GM23338 (cell line): ENCODE measurements at regions not wholly inside any gene's neighbourhood (a gene's known extent, or its start where the extent isn't known, plus 50 kb on each side); places are given as distances from the start of the nearest gene placed in this dataset.
"Not testable (repeated sequence)": the region's sequence is repeated elsewhere in the genome, so short reads cannot be mapped to it uniquely, and the experiment has no call there.

ENCODE experiments used
- ATAC-seq: fragments of 200-7000 bp; cut with Tn5 transposase; 3 replicates; pipeline ENCODE4 v1.9.1; 2020
- DNase-seq: peaks from one replicate; pipeline ENCODE4 v3.0.0-alpha.2; 2015; ENCODE audit warnings: low spot score
- H2AFZ ChIP-seq: fragments of 200-600 bp; sonication (generic); 2 replicates; pipeline ENCODE4 v1.8.0; 2016; ENCODE audit warnings: antibody characterized with exemption, mild to moderate bottlenecking, moderate library complexity
- H3F3A ChIP-seq: fragments of 200-600 bp; sonication (generic); replicated peaks from 2 replicates; pipeline ENCODE4 v1.8.0; 2017; ENCODE audit warnings: antibody characterized with exemption, mixed run types, low read depth
- H3K27ac ChIP-seq: fragments of 200-600 bp; sonication (generic); 2 replicates; pipeline ENCODE4 v1.6.1; 2016; ENCODE audit warnings: low read depth
- H3K27me3 ChIP-seq: fragments of 200-600 bp; sonication (generic); 2 replicates; pipeline ENCODE4 v1.8.0; 2016; ENCODE audit warnings: mild to moderate bottlenecking, mixed run types, moderate library complexity; ENCODE audit not compliant: insufficient read depth
- H3K36me3 ChIP-seq: fragments of 200-600 bp; sonication (generic); 2 replicates; pipeline ENCODE4 v1.8.0; 2016; ENCODE audit warnings: mild to moderate bottlenecking; ENCODE audit not compliant: insufficient read depth
- H3K4me1 ChIP-seq: fragments of 200-600 bp; sonication (generic); 2 replicates; pipeline ENCODE4 v1.8.0; 2016; ENCODE audit warnings: mild to moderate bottlenecking, moderate library complexity; ENCODE audit not compliant: insufficient read depth
- H3K4me2 ChIP-seq: fragments of 200-600 bp; sonication (generic); 2 replicates; pipeline ENCODE4 v1.7.1; 2017; ENCODE audit warnings: mixed run types
- H3K4me3 ChIP-seq: fragments of 200-600 bp; sonication (generic); 2 replicates; pipeline ENCODE4 v1.6.1; 2016; ENCODE audit warnings: mixed run types
- H3K79me2 ChIP-seq: fragments of 200-600 bp; sonication (generic); replicated peaks from 2 replicates; pipeline ENCODE4 v1.8.0; 2017; ENCODE audit warnings: mild to moderate bottlenecking; ENCODE audit not compliant: insufficient read depth
- H3K9me2 ChIP-seq: fragments of 200-600 bp; sonication (generic); 2 replicates; pipeline ENCODE4 v1.8.0; 2017; ENCODE audit not compliant: insufficient read depth
- H4K20me1 ChIP-seq: fragments of 200-600 bp; sonication (generic); replicated peaks from 2 replicates; pipeline ENCODE4 v1.8.0; 2017; ENCODE audit warnings: mild to moderate bottlenecking; ENCODE audit not compliant: insufficient read depth
- H3K27ac Mint-ChIP-seq: 2 replicates; pipeline ENCODE4 v1.8.0; 2020; ENCODE audit warnings: inconsistent platforms, mild to moderate bottlenecking, moderate library complexity, mixed read lengths
- H3K27me3 Mint-ChIP-seq: 3 replicates; pipeline ENCODE4 v1.8.0; 2022; ENCODE audit warnings: low read depth, mild to moderate bottlenecking, moderate library complexity, mixed read lengths, inconsistent platforms; ENCODE audit not compliant: insufficient read depth, poor library complexity
- H3K36me3 Mint-ChIP-seq: 3 replicates; pipeline ENCODE4 v1.8.0; 2021; ENCODE audit warnings: low read depth, mild to moderate bottlenecking, inconsistent platforms, moderate library complexity, mixed read lengths
- H3K4me1 Mint-ChIP-seq: 3 replicates; pipeline ENCODE4 v1.8.0; 2020; ENCODE audit warnings: mild to moderate bottlenecking, inconsistent platforms, mixed read lengths
- H3K4me3 Mint-ChIP-seq: 3 replicates; pipeline ENCODE4 v1.8.0; 2021; ENCODE audit warnings: moderate library complexity, mild to moderate bottlenecking, inconsistent platforms, mixed read lengths
- H3K9me3 Mint-ChIP-seq: 3 replicates; pipeline ENCODE4 v1.8.0; 2020; ENCODE audit warnings: moderate library complexity, mild to moderate bottlenecking, inconsistent platforms, mixed read lengths
- CREB1 ChIP-seq: fragments of 250-450 bp; sonication (Bioruptor Pico); IDR thresholded peaks from 2 replicates; pipeline ENCODE4 v1.5.0; 2020; ENCODE audit warnings: low read depth, mild to moderate bottlenecking, moderate library complexity
- EZH2 ChIP-seq: fragments of 200-600 bp; sonication (generic); IDR thresholded peaks from one replicate; pipeline ENCODE4 v1.8.0; 2017; ENCODE audit warnings: antibody characterized with exemption, mild to moderate bottlenecking, low read depth; ENCODE audit not compliant: unreplicated experiment
- JUNB ChIP-seq: IDR thresholded peaks from one replicate; pipeline ENCODE4 v1.6.1; 2016; ENCODE audit warnings: antibody characterized with exemption; ENCODE audit not compliant: unreplicated experiment
- NANOG ChIP-seq: IDR thresholded peaks from 2 replicates; pipeline ENCODE4 v1.6.1; 2016; ENCODE audit warnings: antibody characterized with exemption, borderline replicate concordance
- POLR2AphosphoS5 ChIP-seq: IDR thresholded peaks from 2 replicates; pipeline ENCODE4 v1.6.1; 2016; ENCODE audit warnings: antibody characterized with exemption, low read depth
- STAT1 ChIP-seq: IDR thresholded peaks from one replicate; pipeline ENCODE4 v1.6.1; 2016; ENCODE audit warnings: antibody characterized with exemption; ENCODE audit not compliant: unreplicated experiment
- ZNF331 ChIP-seq: fragments of 250-450 bp; sonication (Bioruptor Pico); IDR thresholded peaks from 2 replicates; pipeline ENCODE4 v1.5.0; 2020; ENCODE audit warnings: low read depth, mild to moderate bottlenecking, moderate library complexity
- TF ChIP-seq, protein P1 (sequence below): fragments of 250-450 bp; sonication (Bioruptor Pico); IDR thresholded peaks from 2 replicates; pipeline ENCODE4 v1.5.0; 2020; ENCODE audit warnings: mild to moderate bottlenecking, moderate library complexity
- TF ChIP-seq, protein P2 (sequence below): IDR thresholded peaks from one replicate; pipeline ENCODE4 v1.6.1; 2018; ENCODE audit warnings: antibody characterized with exemption; ENCODE audit not compliant: unreplicated experiment

DNA sequence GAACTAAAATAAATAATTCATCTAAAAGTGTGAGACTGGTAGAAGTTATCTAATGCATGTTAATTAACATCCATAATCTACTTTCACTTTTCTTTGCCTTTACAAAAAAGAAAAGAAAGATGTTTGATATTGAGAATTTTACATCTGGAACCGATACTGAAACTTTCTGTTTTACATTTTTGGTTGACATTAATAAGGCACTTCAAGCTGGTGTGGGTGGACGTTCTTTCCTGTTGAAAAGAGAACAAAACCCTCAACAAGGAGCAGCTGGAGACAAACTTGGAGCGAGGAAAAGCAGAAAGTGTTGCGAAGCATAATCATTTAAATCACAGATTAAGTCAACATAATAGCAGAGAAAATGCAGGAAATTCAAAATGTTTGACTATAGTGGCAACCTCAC lies 575.2 kb upstream of the ADGRB3 start (continued):
- TF ChIP-seq, protein P1, sequence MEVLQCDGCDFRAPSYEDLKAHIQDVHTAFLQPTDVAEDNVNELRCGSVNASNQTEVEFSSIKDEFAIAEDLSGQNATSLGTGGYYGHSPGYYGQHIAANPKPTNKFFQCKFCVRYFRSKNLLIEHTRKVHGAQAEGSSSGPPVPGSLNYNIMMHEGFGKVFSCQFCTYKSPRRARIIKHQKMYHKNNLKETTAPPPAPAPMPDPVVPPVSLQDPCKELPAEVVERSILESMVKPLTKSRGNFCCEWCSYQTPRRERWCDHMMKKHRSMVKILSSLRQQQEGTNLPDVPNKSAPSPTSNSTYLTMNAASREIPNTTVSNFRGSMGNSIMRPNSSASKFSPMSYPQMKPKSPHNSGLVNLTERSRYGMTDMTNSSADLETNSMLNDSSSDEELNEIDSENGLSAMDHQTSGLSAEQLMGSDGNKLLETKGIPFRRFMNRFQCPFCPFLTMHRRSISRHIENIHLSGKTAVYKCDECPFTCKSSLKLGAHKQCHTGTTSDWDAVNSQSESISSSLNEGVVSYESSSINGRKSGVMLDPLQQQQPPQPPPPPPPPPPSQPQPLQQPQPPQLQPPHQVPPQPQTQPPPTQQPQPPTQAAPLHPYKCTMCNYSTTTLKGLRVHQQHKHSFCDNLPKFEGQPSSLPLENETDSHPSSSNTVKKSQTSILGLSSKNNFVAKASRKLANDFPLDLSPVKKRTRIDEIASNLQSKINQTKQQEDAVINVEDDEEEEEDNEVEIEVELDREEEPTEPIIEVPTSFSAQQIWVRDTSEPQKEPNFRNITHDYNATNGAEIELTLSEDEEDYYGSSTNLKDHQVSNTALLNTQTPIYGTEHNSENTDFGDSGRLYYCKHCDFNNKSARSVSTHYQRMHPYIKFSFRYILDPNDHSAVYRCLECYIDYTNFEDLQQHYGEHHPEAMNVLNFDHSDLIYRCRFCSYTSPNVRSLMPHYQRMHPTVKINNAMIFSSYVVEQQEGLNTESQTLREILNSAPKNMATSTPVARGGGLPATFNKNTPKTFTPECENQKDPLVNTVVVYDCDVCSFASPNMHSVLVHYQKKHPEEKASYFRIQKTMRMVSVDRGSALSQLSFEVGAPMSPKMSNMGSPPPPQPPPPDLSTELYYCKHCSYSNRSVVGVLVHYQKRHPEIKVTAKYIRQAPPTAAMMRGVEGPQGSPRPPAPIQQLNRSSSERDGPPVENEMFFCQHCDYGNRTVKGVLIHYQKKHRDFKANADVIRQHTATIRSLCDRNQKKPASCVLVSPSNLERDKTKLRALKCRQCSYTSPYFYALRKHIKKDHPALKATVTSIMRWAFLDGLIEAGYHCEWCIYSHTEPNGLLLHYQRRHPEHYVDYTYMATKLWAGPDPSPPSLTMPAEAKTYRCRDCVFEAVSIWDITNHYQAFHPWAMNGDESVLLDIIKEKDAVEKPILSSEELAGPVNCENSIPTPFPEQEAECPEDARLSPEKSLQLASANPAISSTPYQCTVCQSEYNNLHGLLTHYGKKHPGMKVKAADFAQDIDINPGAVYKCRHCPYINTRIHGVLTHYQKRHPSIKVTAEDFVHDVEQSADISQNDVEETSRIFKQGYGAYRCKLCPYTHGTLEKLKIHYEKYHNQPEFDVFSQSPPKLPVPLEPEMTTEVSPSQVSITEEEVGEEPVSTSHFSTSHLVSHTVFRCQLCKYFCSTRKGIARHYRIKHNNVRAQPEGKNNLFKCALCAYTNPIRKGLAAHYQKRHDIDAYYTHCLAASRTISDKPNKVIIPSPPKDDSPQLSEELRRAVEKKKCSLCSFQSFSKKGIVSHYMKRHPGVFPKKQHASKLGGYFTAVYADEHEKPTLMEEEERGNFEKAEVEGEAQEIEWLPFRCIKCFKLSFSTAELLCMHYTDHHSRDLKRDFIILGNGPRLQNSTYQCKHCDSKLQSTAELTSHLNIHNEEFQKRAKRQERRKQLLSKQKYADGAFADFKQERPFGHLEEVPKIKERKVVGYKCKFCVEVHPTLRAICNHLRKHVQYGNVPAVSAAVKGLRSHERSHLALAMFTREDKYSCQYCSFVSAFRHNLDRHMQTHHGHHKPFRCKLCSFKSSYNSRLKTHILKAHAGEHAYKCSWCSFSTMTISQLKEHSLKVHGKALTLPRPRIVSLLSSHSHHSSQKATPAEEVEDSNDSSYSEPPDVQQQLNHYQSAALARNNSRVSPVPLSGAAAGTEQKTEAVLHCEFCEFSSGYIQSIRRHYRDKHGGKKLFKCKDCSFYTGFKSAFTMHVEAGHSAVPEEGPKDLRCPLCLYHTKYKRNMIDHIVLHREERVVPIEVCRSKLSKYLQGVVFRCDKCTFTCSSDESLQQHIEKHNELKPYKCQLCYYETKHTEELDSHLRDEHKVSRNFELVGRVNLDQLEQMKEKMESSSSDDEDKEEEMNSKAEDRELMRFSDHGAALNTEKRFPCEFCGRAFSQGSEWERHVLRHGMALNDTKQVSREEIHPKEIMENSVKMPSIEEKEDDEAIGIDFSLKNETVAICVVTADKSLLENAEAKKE (CRISPR knock-in tag) = no peak

DNA sequence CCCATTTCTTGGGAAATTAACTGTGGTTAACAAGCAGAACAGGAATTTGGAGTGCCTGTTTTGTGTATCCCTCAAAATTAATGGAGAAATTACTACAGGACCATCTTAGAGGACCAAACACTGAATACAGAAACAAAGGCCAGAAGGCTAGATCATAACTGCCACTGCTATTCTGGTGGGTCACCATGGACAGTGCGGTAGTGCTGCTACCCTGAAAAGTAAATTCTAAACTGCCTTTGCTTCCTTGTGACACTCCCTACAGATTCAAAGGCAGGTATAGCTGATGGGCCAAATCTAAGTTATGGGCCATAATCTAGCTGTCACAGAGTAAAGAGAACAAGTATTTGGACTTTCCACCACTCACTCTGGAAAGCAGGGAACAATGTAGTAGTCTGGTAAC lies 575.8 kb upstream of the ADGRB3 start:
- DNase-seq (no peak), ATAC-seq (no peak)
- H3F3A ChIP-seq = no peaks in the 10 kb centered on the region
- no peaks in the 10 kb centered on the region for H3K79me2 ChIP-seq
- H2AFZ ChIP-seq = peak overlapping the region; percentile 33; the same call in 1 of the 2 replicates
- Mint-ChIP-seq H3K27me3 (no peaks in the 10 kb centered on the region), H3K4me3 (no peak overlapping the region), H3K9me3 (peaks cover 20% of the 10 kb centered on the region), H3K36me3 (peaks cover 20% of the 10 kb centered on the region; the same call in 2 of the 3 replicates), H3K27ac (no peak overlapping the region), H3K4me1 (peaks cover 13% of the 10 kb centered on the region)
- peaks cover 9% of the 10 kb centered on the region; the same call in 1 of the 2 replicates for H3K36me3 ChIP-seq
- peaks cover 14% of the 10 kb centered on the region for H3K4me1 ChIP-seq
- H3K4me3 ChIP-seq = no peak overlapping the region
- no peaks in the 10 kb centered on the region for H3K9me2 ChIP-seq
- TF ChIP-seq NANOG = no peak
- TF ChIP-seq POLR2AphosphoS5 = no peak
- no peak for TF ChIP-seq ZNF331 (CRISPR knock-in tag)
- no peak for TF ChIP-seq CREB1
- TF ChIP-seq, protein P2, sequence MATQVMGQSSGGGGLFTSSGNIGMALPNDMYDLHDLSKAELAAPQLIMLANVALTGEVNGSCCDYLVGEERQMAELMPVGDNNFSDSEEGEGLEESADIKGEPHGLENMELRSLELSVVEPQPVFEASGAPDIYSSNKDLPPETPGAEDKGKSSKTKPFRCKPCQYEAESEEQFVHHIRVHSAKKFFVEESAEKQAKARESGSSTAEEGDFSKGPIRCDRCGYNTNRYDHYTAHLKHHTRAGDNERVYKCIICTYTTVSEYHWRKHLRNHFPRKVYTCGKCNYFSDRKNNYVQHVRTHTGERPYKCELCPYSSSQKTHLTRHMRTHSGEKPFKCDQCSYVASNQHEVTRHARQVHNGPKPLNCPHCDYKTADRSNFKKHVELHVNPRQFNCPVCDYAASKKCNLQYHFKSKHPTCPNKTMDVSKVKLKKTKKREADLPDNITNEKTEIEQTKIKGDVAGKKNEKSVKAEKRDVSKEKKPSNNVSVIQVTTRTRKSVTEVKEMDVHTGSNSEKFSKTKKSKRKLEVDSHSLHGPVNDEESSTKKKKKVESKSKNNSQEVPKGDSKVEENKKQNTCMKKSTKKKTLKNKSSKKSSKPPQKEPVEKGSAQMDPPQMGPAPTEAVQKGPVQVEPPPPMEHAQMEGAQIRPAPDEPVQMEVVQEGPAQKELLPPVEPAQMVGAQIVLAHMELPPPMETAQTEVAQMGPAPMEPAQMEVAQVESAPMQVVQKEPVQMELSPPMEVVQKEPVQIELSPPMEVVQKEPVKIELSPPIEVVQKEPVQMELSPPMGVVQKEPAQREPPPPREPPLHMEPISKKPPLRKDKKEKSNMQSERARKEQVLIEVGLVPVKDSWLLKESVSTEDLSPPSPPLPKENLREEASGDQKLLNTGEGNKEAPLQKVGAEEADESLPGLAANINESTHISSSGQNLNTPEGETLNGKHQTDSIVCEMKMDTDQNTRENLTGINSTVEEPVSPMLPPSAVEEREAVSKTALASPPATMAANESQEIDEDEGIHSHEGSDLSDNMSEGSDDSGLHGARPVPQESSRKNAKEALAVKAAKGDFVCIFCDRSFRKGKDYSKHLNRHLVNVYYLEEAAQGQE = no peak
- TF ChIP-seq STAT1 = no peak
- no peak for TF ChIP-seq JUNB
- no peak for TF ChIP-seq EZH2
- H3K27me3 ChIP-seq = no peaks in the 10 kb centered on the region
- no peak overlapping the region for H3K27ac ChIP-seq
- H4K20me1 ChIP-seq = no peaks in the 10 kb centered on the region
- H3K4me2 ChIP-seq = no peak overlapping the region

DNA sequence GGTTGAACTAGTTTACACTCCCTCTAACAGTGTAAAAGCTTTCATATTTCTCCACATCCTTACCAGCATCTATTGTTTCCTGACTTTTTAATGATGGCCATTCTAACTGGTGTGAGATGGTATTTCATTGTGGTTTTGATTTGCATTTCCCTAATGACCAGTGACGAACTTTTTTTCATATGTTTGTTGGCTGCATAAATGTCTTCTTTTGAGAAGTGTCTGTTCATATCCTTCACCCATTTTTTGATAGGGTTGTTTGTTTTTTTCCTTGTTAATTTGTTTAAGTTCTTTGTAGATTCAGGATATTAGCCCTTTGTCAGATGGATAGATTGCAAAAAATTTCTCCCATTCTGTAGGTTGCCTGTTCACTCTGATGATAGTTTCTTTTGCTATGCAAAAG lies 578.5 kb upstream of the ADGRB3 start:
- not testable (repeated sequence) for DNase-seq, H3K27me3 ChIP-seq, H3K4me3 ChIP-seq, H3K36me3 ChIP-seq, H3K79me2 ChIP-seq, H3K9me2 ChIP-seq, H3K27ac Mint-ChIP-seq, H3F3A ChIP-seq, H2AFZ ChIP-seq, H3K4me2 ChIP-seq, H4K20me1 ChIP-seq, ATAC-seq, H3K27ac ChIP-seq, H3K27me3 Mint-ChIP-seq, H3K4me3 Mint-ChIP-seq
- peaks cover 14% of the 10 kb centered on the region for H3K4me1 ChIP-seq
- Mint-ChIP-seq H3K4me1 (peaks cover 13% of the 10 kb centered on the region), H3K36me3 (peaks cover 20% of the 10 kb centered on the region; the same call in 2 of the 3 replicates), H3K9me3 (peaks cover 20% of the 10 kb centered on the region)
